Caco-2 (cell line): ENCODE measurements at regions not wholly inside any gene's neighbourhood (a gene's known extent, or its start where the extent isn't known, plus 50 kb on each side); places are given as distances from the start of the nearest gene placed in this dataset.

ENCODE experiments used
- BruUV-seq: library from RNA; stranded (reverse); fragments of 400-500 nt; replicated peaks from 2 replicates; lab custom pipeline; 2021; lab: Mats Ljungman, UMichigan
- CTCF ChIA-PET: fragments of 300-600 bp; sonication (Branson Sonifier 250); formaldehyde crosslinking; loops from one replicate; lab custom pipeline; 2022; ENCODE audit warnings: antibody characterized with exemption; lab: Charles Lee
- POLR2A ChIA-PET: fragments of 300-600 bp; sonication (Branson Sonifier 250); formaldehyde crosslinking; loops from one replicate; lab custom pipeline; 2022; ENCODE audit warnings: antibody characterized with exemption; lab: Charles Lee
- DNase-seq, 2 experiments: peaks; one replicate each; pipeline versions ENCODE4 v3.0.0 to v3.0.0-alpha.2; 2020 to 2022
- H3K27me3 ChIP-seq: replicated peaks from 2 replicates; pipeline ENCODE4 v1.6.0; 2011; ENCODE audit warnings: low read length; ENCODE audit not compliant: control insufficient read depth, insufficient read depth
- H3K36me3 ChIP-seq: 2 replicates; pipeline ENCODE4 v1.5.1; 2011; ENCODE audit warnings: low read length; ENCODE audit not compliant: control insufficient read depth, insufficient read depth
- H3K4me1 ChIP-seq: fragments of 250-450 bp; sonication (Bioruptor Pico); 2 replicates; pipeline ENCODE4 v1.5.1; 2020; ENCODE audit warnings: mild to moderate bottlenecking
- H3K4me3 ChIP-seq: 2 replicates; pipeline ENCODE4 v1.5.1; 2011; ENCODE audit warnings: low read depth, mild to moderate bottlenecking, control low read depth, low read length
- H3K9me3 ChIP-seq: fragments of 250-450 bp; sonication (Bioruptor Pico); 2 replicates; pipeline ENCODE4 v1.5.1; 2020; ENCODE audit warnings: mild to moderate bottlenecking, moderate library complexity
- H3K27ac Mint-ChIP-seq: one replicate; pipeline ENCODE4 v1.8.0; 2022; ENCODE audit warnings: mixed read lengths; ENCODE audit not compliant: unreplicated experiment
- H3K27me3 Mint-ChIP-seq: one replicate; pipeline ENCODE4 v1.8.0; 2022; ENCODE audit warnings: mixed read lengths; ENCODE audit not compliant: insufficient read depth, unreplicated experiment
- H3K36me3 Mint-ChIP-seq: one replicate; pipeline ENCODE4 v1.8.0; 2022; ENCODE audit warnings: mild to moderate bottlenecking, mixed read lengths; ENCODE audit not compliant: insufficient read depth, unreplicated experiment
- H3K4me1 Mint-ChIP-seq: one replicate; pipeline ENCODE4 v1.8.0; 2022; ENCODE audit warnings: low read depth, mixed read lengths; ENCODE audit not compliant: unreplicated experiment
- H3K4me3 Mint-ChIP-seq: one replicate; pipeline ENCODE4 v1.8.0; 2022; ENCODE audit warnings: mild to moderate bottlenecking, moderate library complexity, mixed read lengths; ENCODE audit not compliant: unreplicated experiment
- H3K9me3 Mint-ChIP-seq: one replicate; pipeline ENCODE4 v1.8.0; 2022; ENCODE audit warnings: mixed read lengths; ENCODE audit not compliant: unreplicated experiment
- CTCF ChIP-seq, 2 experiments: fragments of 200-600 bp in 1 of 2; IDR thresholded peaks; 1 replicate in 1 of 2; 2 replicates in 1 of 2; pipeline versions ENCODE4 v1.5.1 to v1.8.0; 2011 to 2022; ENCODE audit warnings: antibody characterized with exemption in 1 of 2, control low read depth in 1 of 2, inconsistent platforms in 1 of 2, low read depth in 1 of 2, low read length in 1 of 2, mild to moderate bottlenecking in 1 of 2, moderate library complexity in 1 of 2; ENCODE audit not compliant: insufficient read depth in 1 of 2, severe bottlenecking in 1 of 2, unreplicated experiment in 1 of 2
- intact Hi-C: fragments of 100-400 bp; cut with micrococcal nuclease; formaldehyde crosslinking; loops from one replicate; pipeline ENCODE4 v1.10.0; 2022; ENCODE audit not compliant: unreplicated experiment

GRCh38 chr2:191611614-191612013, 66.3 kb upstream of the NABP1 start:
- Histone ChIP-seq H3K4me3 (no peak overlapping the region), H3K4me1 (no peaks in the 10 kb centered on the region), H3K36me3 (no peaks in the 10 kb centered on the region), H3K27me3 (no peaks in the 10 kb centered on the region), H3K9me3 (no peaks in the 10 kb centered on the region)
- Mint-ChIP-seq H3K27me3 (no peaks in the 10 kb centered on the region), H3K4me1 (no peaks in the 10 kb centered on the region), H3K27ac (no peak overlapping the region), H3K36me3 (no peaks in the 10 kb centered on the region), H3K9me3 (peaks cover 4% of the 10 kb centered on the region), H3K4me3 (no peak overlapping the region)
- no peak for TF ChIP-seq CTCF (IDR thresholded peaks at IDR 0.05; ENCODE audit: insufficient read depth in 1 of 2, low read depth in 1 of 2, low read length in 1 of 2, severe bottlenecking in 1 of 2, unreplicated experiment in 1 of 2)
- POLR2A ChIA-PET, result no interaction called here
- DNase-seq, result no peak
- no TSS peak for BruUV-seq
- CTCF ChIA-PET, result no interaction called here
- intact Hi-C loops, result no loop called here

GRCh38 chr2:191612496-191612895, 65.4 kb upstream of the NABP1 start:
- Mint-ChIP-seq H3K9me3 (no peaks in the 10 kb centered on the region), H3K27me3 (no peaks in the 10 kb centered on the region), H3K36me3 (no peaks in the 10 kb centered on the region), H3K27ac (no peak overlapping the region), H3K4me3 (no peak overlapping the region), H3K4me1 (no peaks in the 10 kb centered on the region)
- no peak for TF ChIP-seq CTCF (IDR thresholded peaks at IDR 0.05; ENCODE audit: insufficient read depth in 1 of 2, low read depth in 1 of 2, low read length in 1 of 2, severe bottlenecking in 1 of 2, unreplicated experiment in 1 of 2)
- POLR2A ChIA-PET, result no interaction called here
- Histone ChIP-seq H3K4me1 (no peaks in the 10 kb centered on the region), H3K4me3 (no peak overlapping the region), H3K9me3 (no peaks in the 10 kb centered on the region), H3K27me3 (no peaks in the 10 kb centered on the region), H3K36me3 (no peaks in the 10 kb centered on the region)
- CTCF ChIA-PET, result interaction anchor here (0.6 kb wide), 1 partner anchor 19 kb away, joined by 3 read pairs; no protein-coding TSS in a partner anchor
- no TSS peak for BruUV-seq
- intact Hi-C loops, result no loop called here
- DNase-seq, result no peak

- intact Hi-C loops, result no loop called here
- peaks cover 20% of the 10 kb centered on the region for H3K4me1 ChIP-seq
- ChIA-PET CTCF (interaction anchor here (0.7 kb wide), 1 partner anchor 110 kb away, joined by 3 read pairs; no protein-coding TSS in a partner anchor), POLR2A (interaction anchor here (0.6 to 0.7 kb wide), 2 partner anchors 17 to 32 kb away, joined by 3 to 9 read pairs; no protein-coding TSS in a partner anchor)
- DNase-seq, result no peak
- no peaks in the 10 kb centered on the region for H3K27me3 ChIP-seq
- H3K27ac Mint-ChIP-seq, result no peak overlapping the region
- H3K4me3 Mint-ChIP-seq, result no peak overlapping the region
- TF ChIP-seq CTCF (IDR thresholded peaks at IDR 0.05; ENCODE audit: insufficient read depth in 1 of 2, low read depth in 1 of 2, low read length in 1 of 2, severe bottlenecking in 1 of 2, unreplicated experiment in 1 of 2), result no peak
- H3K27me3 Mint-ChIP-seq, result no peaks in the 10 kb centered on the region
- no peaks in the 10 kb centered on the region for H3K9me3 ChIP-seq
- no peak overlapping the region for H3K4me3 ChIP-seq
- H3K36me3 ChIP-seq, result no peaks in the 10 kb centered on the region
- peaks cover 15% of the 10 kb centered on the region for H3K4me1 Mint-ChIP-seq
- H3K9me3 Mint-ChIP-seq, result no peaks in the 10 kb centered on the region
- BruUV-seq, result no TSS peak
- no peaks in the 10 kb centered on the region for H3K36me3 Mint-ChIP-seq
Measured at GRCh38 chr2:191614759-191615158, 63.2 kb upstream of the NABP1 start.
